ENCODE measurements at regions not wholly inside any gene's neighbourhood (a gene's known extent, or its start where the extent isn't known, plus 50 kb on each side); places are given as distances from the start of the nearest gene placed in this dataset.

- H4K20me1 ChIP-seq (ENCODE audit: insufficient read depth, low read length) = no peaks in the 10 kb centered on the region
- TF ChIP-seq CTCF (IDR thresholded peaks at IDR 0.05) = no peak
- no peaks in the 10 kb centered on the region for H3K27me3 ChIP-seq (ENCODE audit: control insufficient read depth in 2 of 2, insufficient read depth in 2 of 2, low read length in 2 of 2)
- Mint-ChIP-seq H3K4me1 (no peaks in the 10 kb centered on the region), H3K9me3 (peaks cover 0 to 5% (median 0%) of the 10 kb centered on the region in 7 donors), H3K36me3 (no peaks in the 10 kb centered on the region), H3K27me3 (ENCODE audit: low read depth in 3 of 3) (no peaks in the 10 kb centered on the region), H3K27ac (no peak overlapping the region), H3K4me3 (no peak overlapping the region)
- H3K4me2 ChIP-seq (replicated peaks; ENCODE audit: extremely low read depth, low read length, poor library complexity, severe bottlenecking) = no peak overlapping the region
- intact Hi-C loops (cut with micrococcal nuclease) = no loop called here
- no peak overlapping the region for H3K27ac ChIP-seq (ENCODE audit: low read depth in 1 of 2, low read length in 2 of 2)
- H3K79me2 ChIP-seq (ENCODE audit: insufficient read depth, low read length) = no peaks in the 10 kb centered on the region
- no peak overlapping the region for H2AFZ ChIP-seq (ENCODE audit: insufficient read depth, low read depth, low read length, poor library complexity, severe bottlenecking)
- no peaks in the 10 kb centered on the region for H3K4me1 ChIP-seq (ENCODE audit: control insufficient read depth in 1 of 2, insufficient read depth in 2 of 2, low read length in 2 of 2)
- DNase-seq = no peak
- no peak overlapping the region for H3K4me3 ChIP-seq (replicated peaks in 1 of 3; ENCODE audit: low read depth in 2 of 3, low read length in 3 of 3)
- no peaks in the 10 kb centered on the region for H3K9me3 ChIP-seq (replicated peaks in 1 of 2; ENCODE audit: control insufficient read depth in 1 of 2, insufficient read depth in 1 of 2, low read length in 2 of 2)
- no peak overlapping the region for H3K9ac ChIP-seq (ENCODE audit: insufficient read depth, low read length, poor library complexity, severe bottlenecking)
- H3K36me3 ChIP-seq (replicated peaks in 1 of 2; ENCODE audit: control insufficient read depth in 1 of 2, insufficient read depth in 2 of 2, low read length in 2 of 2) = no peaks in the 10 kb centered on the region
Observed at GRCh38 chr2:18855027-18855426, 265.7 kb upstream of the NT5C1B start.

GRCh38 chr2:18849841-18850578, 260.6 kb upstream of the NT5C1B start:
- H3K9ac ChIP-seq (ENCODE audit: insufficient read depth, low read length, poor library complexity, severe bottlenecking) = no peak overlapping the region
- no peaks in the 10 kb centered on the region for H4K20me1 ChIP-seq (ENCODE audit: insufficient read depth, low read length)
- Mint-ChIP-seq H3K9me3 (peaks cover 0 to 5% (median 0%) of the 10 kb centered on the region in 7 donors), H3K4me3 (no peak overlapping the region), H3K27me3 (ENCODE audit: low read depth in 3 of 3) (no peaks in the 10 kb centered on the region), H3K36me3 (no peaks in the 10 kb centered on the region), H3K27ac (no peak overlapping the region), H3K4me1 (no peaks in the 10 kb centered on the region)
- H2AFZ ChIP-seq (ENCODE audit: insufficient read depth, low read depth, low read length, poor library complexity, severe bottlenecking) = no peak overlapping the region
- no peaks in the 10 kb centered on the region for H3K36me3 ChIP-seq (replicated peaks in 1 of 2; ENCODE audit: control insufficient read depth in 1 of 2, insufficient read depth in 2 of 2, low read length in 2 of 2)
- no peaks in the 10 kb centered on the region for H3K79me2 ChIP-seq (ENCODE audit: insufficient read depth, low read length)
- H3K27ac ChIP-seq (ENCODE audit: low read depth in 1 of 2, low read length in 2 of 2) = no peak overlapping the region
- no peak for DNase-seq
- intact Hi-C loops (cut with micrococcal nuclease) = no loop called here
- H3K4me1 ChIP-seq (ENCODE audit: control insufficient read depth in 1 of 2, insufficient read depth in 2 of 2, low read length in 2 of 2) = no peaks in the 10 kb centered on the region
- no peak overlapping the region for H3K4me3 ChIP-seq (replicated peaks in 1 of 3; ENCODE audit: low read depth in 2 of 3, low read length in 3 of 3)
- TF ChIP-seq CTCF (IDR thresholded peaks at IDR 0.05) = no peak
- WGBS (ENCODE audit: insufficient coverage) = no CpG with 5 or more reads among the region's 2 CpGs
- no peaks in the 10 kb centered on the region for H3K27me3 ChIP-seq (ENCODE audit: control insufficient read depth in 2 of 2, insufficient read depth in 2 of 2, low read length in 2 of 2)
- peaks cover 0 to 3% of the 10 kb centered on the region in 2 donors for H3K9me3 ChIP-seq (replicated peaks in 1 of 2; ENCODE audit: control insufficient read depth in 1 of 2, insufficient read depth in 1 of 2, low read length in 2 of 2)
- no peak overlapping the region for H3K4me2 ChIP-seq (replicated peaks; ENCODE audit: extremely low read depth, low read length, poor library complexity, severe bottlenecking)

Measured in CD14-positive monocyte (primary cell).